ENCODE measurements at regions not wholly inside any gene's neighbourhood (a gene's known extent, or its start where the extent isn't known, plus 50 kb on each side); places are given as distances from the start of the nearest gene placed in this dataset.

GRCh38 chr3:65060904-65061303, 373.1 kb upstream of the ADAMTS9 start:
- DNase-seq (ENCODE audit: low read depth), result no peak
- H3K4me3 ChIP-seq (ENCODE audit: low read depth, low read length), result no peak overlapping the region
- TF ChIP-seq CTCF (conservative IDR thresholded peaks at IDR 0.05; ENCODE audit: low read depth, low read length), result no peak

DNA sequence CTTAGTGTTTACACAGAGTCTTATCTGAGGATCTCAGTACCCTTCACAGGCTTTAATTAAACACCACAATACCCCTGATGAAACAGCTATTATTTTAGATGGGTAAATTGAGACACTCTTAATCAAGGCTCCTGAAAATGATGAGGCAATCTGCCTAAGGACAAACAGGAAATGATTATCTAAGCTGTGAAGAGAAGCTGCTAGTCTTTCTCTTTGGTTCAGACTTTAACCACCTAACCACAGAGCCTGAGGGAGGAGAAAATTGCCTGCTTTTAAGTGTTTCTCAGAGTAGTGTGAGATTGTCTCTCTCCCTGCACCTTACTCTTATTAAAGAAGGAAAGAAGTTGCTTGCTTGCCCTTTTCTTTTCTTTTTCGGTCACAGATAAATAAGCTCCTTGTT, 364.3 kb upstream of the ADAMTS9 start:
- DNase-seq (ENCODE audit: low read depth), result no peak
- no peak for TF ChIP-seq CTCF (conservative IDR thresholded peaks at IDR 0.05; ENCODE audit: low read depth, low read length)
- no peak overlapping the region for H3K4me3 ChIP-seq (ENCODE audit: low read depth, low read length)

DNA sequence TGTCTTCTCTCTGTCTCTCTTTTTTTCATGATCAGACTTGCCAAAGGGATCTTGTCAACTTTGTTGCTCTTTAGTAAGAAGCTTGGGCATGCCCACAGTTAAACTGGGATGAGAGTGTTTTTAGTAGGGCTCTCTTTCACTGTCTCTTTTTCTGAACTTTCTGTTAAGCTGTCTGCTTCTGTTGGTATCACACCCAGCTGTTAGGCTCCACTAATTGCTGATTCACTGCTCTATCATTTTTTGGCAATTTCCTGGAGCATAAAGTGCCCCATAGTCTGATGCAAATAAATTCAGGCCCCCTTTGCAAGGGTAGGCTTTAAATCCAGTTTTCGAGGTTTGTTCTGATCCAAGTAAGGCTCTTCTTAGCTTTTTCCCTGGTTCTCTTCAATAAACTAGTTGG, 360.4 kb upstream of the ADAMTS9 start:
- no peak for TF ChIP-seq CTCF (conservative IDR thresholded peaks at IDR 0.05; ENCODE audit: low read depth, low read length)
- DNase-seq (ENCODE audit: low read depth), result no peak
- H3K4me3 ChIP-seq (ENCODE audit: low read depth, low read length), result no peak overlapping the region

DNA sequence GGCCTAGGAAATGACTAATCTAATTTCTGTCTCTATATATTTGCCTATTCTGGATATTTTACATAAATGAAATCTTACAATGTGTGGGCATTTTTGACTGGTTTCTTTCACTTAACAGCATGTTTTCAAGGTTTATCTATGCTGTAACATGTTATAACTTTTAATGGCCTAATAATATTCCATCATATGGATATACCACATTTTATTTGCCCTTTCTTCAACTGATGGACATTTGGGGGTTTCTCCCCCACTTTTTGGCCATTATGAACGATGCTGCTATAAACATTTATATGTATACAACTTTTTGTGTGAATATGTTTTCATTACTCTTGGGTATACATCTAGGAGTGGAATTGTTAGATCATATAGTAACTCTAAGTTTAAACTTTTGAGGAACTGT, 357.3 kb upstream of the ADAMTS9 start:
- TF ChIP-seq CTCF (conservative IDR thresholded peaks at IDR 0.05; ENCODE audit: low read depth, low read length), result no peak
- no peak for DNase-seq (ENCODE audit: low read depth)
- no peak overlapping the region for H3K4me3 ChIP-seq (ENCODE audit: low read depth, low read length)

GRCh38 chr3:65044401-65044800, 356.6 kb upstream of the ADAMTS9 start:
- no peak for TF ChIP-seq CTCF (conservative IDR thresholded peaks at IDR 0.05; ENCODE audit: low read depth, low read length)
- peak; percentile 44 for DNase-seq (ENCODE audit: low read depth)
- no peak overlapping the region for H3K4me3 ChIP-seq (ENCODE audit: low read depth, low read length)

- no peak for TF ChIP-seq CTCF (conservative IDR thresholded peaks at IDR 0.05; ENCODE audit: low read depth, low read length)
- no peak overlapping the region for H3K4me3 ChIP-seq (ENCODE audit: low read depth, low read length)
- no peak for DNase-seq (ENCODE audit: low read depth)
Observed at GRCh38 chr3:65042675-65043074, 354.9 kb upstream of the ADAMTS9 start.

DNA sequence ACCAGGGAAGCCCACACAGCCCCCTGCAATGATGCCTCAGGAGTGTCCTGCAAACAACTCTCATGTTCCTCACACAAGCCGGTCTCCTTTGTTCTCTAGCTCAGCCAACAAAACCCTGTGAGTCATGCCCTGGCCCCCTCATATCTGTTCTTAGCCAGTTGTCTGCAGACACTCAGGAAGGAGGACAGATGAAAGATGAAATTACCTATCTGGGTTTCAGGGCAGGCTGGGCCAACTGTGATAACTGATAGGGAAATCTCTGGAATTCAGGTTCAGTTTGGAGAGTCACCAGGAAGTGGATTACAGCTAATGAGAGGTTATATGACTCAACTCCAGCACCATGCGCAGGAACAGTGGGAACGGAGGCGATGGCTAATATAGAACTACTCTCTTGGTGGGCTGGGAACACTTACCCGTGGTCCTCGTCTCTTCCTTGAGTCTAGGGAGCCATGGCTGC, 352.0 kb upstream of the ADAMTS9 start:
- TF ChIP-seq CTCF (conservative IDR thresholded peaks at IDR 0.05; ENCODE audit: low read depth, low read length), result no peak
- DNase-seq (ENCODE audit: low read depth), result no peak
- H3K4me3 ChIP-seq (ENCODE audit: low read depth, low read length), result no peak overlapping the region
